ENCODE measurements at regions not wholly inside any gene's neighbourhood (a gene's known extent, or its start where the extent isn't known, plus 50 kb on each side); places are given as distances from the start of the nearest gene placed in this dataset.
"Not testable (repeated sequence)": the region's sequence is repeated elsewhere in the genome, so short reads cannot be mapped to it uniquely, and the experiment has no call there.

DNA sequence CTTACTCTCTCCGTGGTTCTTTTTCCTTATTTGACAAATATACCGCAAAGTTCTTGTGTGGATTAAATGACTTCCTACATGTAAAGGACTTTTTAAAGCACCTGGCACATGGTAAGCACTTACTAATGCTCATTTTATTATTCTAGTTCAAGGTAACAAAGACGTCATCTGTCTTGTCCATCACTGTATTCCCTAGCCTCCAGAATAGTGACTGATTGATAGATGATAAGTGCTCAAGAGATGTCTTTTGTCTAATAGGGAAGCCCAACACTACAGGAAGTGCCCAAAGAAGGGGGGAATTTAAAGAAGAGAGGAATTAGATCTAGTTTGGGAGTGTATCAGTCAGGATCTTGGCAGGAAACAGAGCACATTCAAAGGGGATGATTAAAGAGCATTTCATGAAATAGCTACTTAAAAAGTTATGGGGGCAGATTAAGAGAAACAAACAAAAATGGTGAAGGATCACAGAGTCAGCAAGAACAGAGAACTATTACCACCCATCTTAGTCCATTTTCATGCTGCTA is 151.9 kb downstream of the GXYLT1 start:
- no peak for TF ChIP-seq EZH2 (IDR thresholded peaks at IDR 0.05)
- TF ChIP-seq FOXP2 (optimal IDR thresholded peaks at IDR 0.05; ENCODE audit: control extremely low read depth, extremely low read length, insufficient read depth): no peak
- TF ChIP-seq POLR2AphosphoS5 (IDR thresholded peaks at IDR 0.05; ENCODE audit: borderline replicate concordance, low read depth, low read length): no peak
- Histone ChIP-seq H3K27ac (peak overlapping the region; percentile 1; the same call in 1 of the 2 replicates), H3K9me3 (ENCODE audit: low read depth, low read length) (no peaks in the 10 kb centered on the region), H3K9ac (ENCODE audit: insufficient read length) (no peak overlapping the region), H3K4me3 (no peak overlapping the region), H3K36me3 (ENCODE audit: insufficient read depth, low read length) (no peaks in the 10 kb centered on the region)
- DNase-seq (ENCODE audit: low read depth, low spot score): no peak

- Histone ChIP-seq H3K9ac (ENCODE audit: insufficient read length) (no peak overlapping the region), H3K27ac (no peak overlapping the region), H3K4me3 (no peak overlapping the region), H3K36me3 (ENCODE audit: insufficient read depth, low read length) (no peaks in the 10 kb centered on the region), H3K9me3 (ENCODE audit: low read depth, low read length) (no peaks in the 10 kb centered on the region)
- DNase-seq (ENCODE audit: low read depth, low spot score): no peak
- TF ChIP-seq FOXP2 (optimal IDR thresholded peaks at IDR 0.05; ENCODE audit: control extremely low read depth, extremely low read length, insufficient read depth) (no peak), EZH2 (IDR thresholded peaks at IDR 0.05) (no peak), POLR2AphosphoS5 (IDR thresholded peaks at IDR 0.05; ENCODE audit: borderline replicate concordance, low read depth, low read length) (no peak)
Measured at GRCh38 chr12:41992022-41992421, 152.7 kb downstream of the GXYLT1 start.

DNA sequence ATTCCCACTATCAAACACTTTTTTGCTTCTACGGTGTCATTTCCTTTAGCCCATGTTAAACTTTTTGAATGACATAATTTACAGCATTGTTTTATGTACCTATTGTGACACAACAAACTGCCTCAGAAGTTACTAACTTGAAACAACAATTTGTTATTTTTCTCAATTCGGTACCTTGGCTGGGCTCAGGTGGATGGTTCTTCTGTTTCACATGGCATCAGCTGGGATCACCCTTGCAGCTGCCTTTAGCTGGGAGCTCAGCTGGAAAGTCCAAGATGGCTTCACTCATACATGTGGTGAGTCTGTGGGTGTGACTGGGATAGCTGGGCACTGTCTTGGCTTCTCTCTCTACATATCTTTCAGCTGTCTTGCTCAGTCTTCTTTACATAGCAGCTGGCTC is 156.0 kb downstream of the GXYLT1 start:
- no peaks in the 10 kb centered on the region for H3K36me3 ChIP-seq (ENCODE audit: insufficient read depth, low read length)
- no peak overlapping the region for H3K27ac ChIP-seq
- H3K9ac ChIP-seq (ENCODE audit: insufficient read length): no peak overlapping the region
- TF ChIP-seq EZH2 (IDR thresholded peaks at IDR 0.05) (no peak), FOXP2 (optimal IDR thresholded peaks at IDR 0.05; ENCODE audit: control extremely low read depth, extremely low read length, insufficient read depth) (no peak), POLR2AphosphoS5 (IDR thresholded peaks at IDR 0.05; ENCODE audit: borderline replicate concordance, low read depth, low read length) (no peak)
- H3K4me3 ChIP-seq: no peak overlapping the region
- DNase-seq (ENCODE audit: low read depth, low spot score): no peak
- H3K9me3 ChIP-seq (ENCODE audit: low read depth, low read length): no peaks in the 10 kb centered on the region

DNA sequence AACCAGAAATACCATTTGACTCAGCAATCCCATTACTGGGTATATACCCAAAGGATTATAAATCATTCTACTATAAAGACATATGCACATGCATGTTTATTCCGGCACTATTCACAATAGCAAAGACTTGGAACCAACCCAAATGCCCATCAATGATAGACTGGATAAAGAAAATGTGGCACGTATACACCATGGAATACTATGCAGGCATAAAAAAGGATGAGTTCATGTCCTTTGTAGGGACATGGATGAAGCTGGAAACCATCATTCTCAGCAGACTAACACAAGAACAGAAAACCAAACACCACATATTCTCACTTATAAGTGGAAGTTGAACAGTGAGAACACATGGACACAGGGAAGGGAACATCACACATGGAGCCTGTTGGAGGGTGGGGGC is 158.2 kb downstream of the GXYLT1 start:
- not testable (repeated sequence) for H3K36me3 ChIP-seq (ENCODE audit: insufficient read depth, low read length); H3K9me3 ChIP-seq (ENCODE audit: low read depth, low read length); DNase-seq (ENCODE audit: low read depth, low spot score); H3K4me3 ChIP-seq; H3K27ac ChIP-seq; H3K9ac ChIP-seq (ENCODE audit: insufficient read length)

DNA sequence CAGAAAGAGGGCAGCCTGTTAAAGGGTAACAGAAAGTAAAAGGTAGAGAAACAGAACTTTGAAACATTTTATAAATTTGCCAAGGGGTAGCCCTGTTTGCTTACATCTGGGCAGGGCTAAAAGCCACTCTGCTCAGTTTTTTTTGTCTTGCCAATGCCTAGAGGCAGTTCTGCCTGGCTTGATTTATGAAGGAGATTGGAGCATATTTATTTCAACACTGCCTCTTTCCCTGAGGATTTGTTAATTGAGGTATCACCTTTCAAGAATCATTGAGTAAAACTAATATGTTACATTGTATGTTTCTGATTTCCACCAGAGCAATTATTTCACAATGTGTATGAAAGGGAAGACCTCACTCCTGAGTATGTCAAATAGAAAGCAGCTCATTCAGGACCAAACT is 160.8 kb downstream of the GXYLT1 start:
- TF ChIP-seq POLR2AphosphoS5 (IDR thresholded peaks at IDR 0.05; ENCODE audit: borderline replicate concordance, low read depth, low read length) (no peak), FOXP2 (optimal IDR thresholded peaks at IDR 0.05; ENCODE audit: control extremely low read depth, extremely low read length, insufficient read depth) (no peak), EZH2 (IDR thresholded peaks at IDR 0.05) (no peak)
- no peak for DNase-seq (ENCODE audit: low read depth, low spot score)
- Histone ChIP-seq H3K9me3 (ENCODE audit: low read depth, low read length) (no peaks in the 10 kb centered on the region), H3K27ac (peak overlapping the region; percentile 82), H3K36me3 (ENCODE audit: insufficient read depth, low read length) (no peaks in the 10 kb centered on the region), H3K9ac (ENCODE audit: insufficient read length) (peak overlapping the region; percentile 36), H3K4me3 (peak overlapping the region; percentile 51)

DNA sequence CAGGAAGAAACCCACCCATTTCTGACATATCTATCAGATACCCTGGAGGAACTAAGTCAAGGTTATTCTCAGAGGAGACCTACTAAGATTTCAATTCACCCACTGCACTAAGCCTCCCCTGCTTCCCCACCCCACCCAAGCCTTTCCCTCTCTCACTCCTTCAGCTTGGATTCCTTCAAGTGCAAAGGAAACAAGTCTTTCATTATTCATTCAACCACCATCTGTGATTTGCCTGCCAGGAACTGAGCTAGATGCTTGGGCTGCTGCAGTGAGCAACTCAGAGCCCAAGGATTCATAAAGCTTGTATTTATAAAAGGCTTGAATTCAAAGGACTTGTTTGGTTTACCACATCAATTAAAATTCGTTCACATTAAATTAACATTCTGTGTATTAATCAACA is 161.3 kb downstream of the GXYLT1 start:
- TF ChIP-seq EZH2 (IDR thresholded peaks at IDR 0.05) (no peak), FOXP2 (optimal IDR thresholded peaks at IDR 0.05; ENCODE audit: control extremely low read depth, extremely low read length, insufficient read depth) (no peak), POLR2AphosphoS5 (IDR thresholded peaks at IDR 0.05; ENCODE audit: borderline replicate concordance, low read depth, low read length) (no peak)
- Histone ChIP-seq H3K9ac (ENCODE audit: insufficient read length) (peak overlapping the region; percentile 36), H3K4me3 (peak overlapping the region; percentile 51), H3K36me3 (ENCODE audit: insufficient read depth, low read length) (no peaks in the 10 kb centered on the region), H3K27ac (peak overlapping the region; percentile 82), H3K9me3 (ENCODE audit: low read depth, low read length) (no peaks in the 10 kb centered on the region)
- DNase-seq (ENCODE audit: low read depth, low spot score): no peak

- TF ChIP-seq FOXP2 (optimal IDR thresholded peaks at IDR 0.05; ENCODE audit: control extremely low read depth, extremely low read length, insufficient read depth): no peak
- no peak for TF ChIP-seq POLR2AphosphoS5 (IDR thresholded peaks at IDR 0.05; ENCODE audit: borderline replicate concordance, low read depth, low read length)
- no peak for TF ChIP-seq EZH2 (IDR thresholded peaks at IDR 0.05)
- Histone ChIP-seq H3K36me3 (ENCODE audit: insufficient read depth, low read length) (no peaks in the 10 kb centered on the region), H3K4me3 (no peak overlapping the region), H3K9me3 (ENCODE audit: low read depth, low read length) (no peaks in the 10 kb centered on the region), H3K27ac (no peak overlapping the region), H3K9ac (ENCODE audit: insufficient read length) (no peak overlapping the region)
- DNase-seq (ENCODE audit: low read depth, low spot score): no peak
Measured at GRCh38 chr12:41981758-41982157, 162.9 kb downstream of the GXYLT1 start.

GRCh38 chr12:41981013-41981412 is 163.7 kb downstream of the GXYLT1 start:
- DNase-seq (ENCODE audit: low read depth, low spot score): no peak
- Histone ChIP-seq H3K9ac (ENCODE audit: insufficient read length) (no peak overlapping the region), H3K9me3 (ENCODE audit: low read depth, low read length) (no peaks in the 10 kb centered on the region), H3K36me3 (ENCODE audit: insufficient read depth, low read length) (no peaks in the 10 kb centered on the region), H3K27ac (no peak overlapping the region), H3K4me3 (peak overlapping the region; percentile 14; the same call in 1 of the 2 replicates)
- TF ChIP-seq FOXP2 (optimal IDR thresholded peaks at IDR 0.05; ENCODE audit: control extremely low read depth, extremely low read length, insufficient read depth) (no peak), POLR2AphosphoS5 (IDR thresholded peaks at IDR 0.05; ENCODE audit: borderline replicate concordance, low read depth, low read length) (no peak), EZH2 (IDR thresholded peaks at IDR 0.05) (no peak)

- H3K9me3 ChIP-seq (ENCODE audit: low read depth, low read length): no peaks in the 10 kb centered on the region
- no peaks in the 10 kb centered on the region for H3K36me3 ChIP-seq (ENCODE audit: insufficient read depth, low read length)
- TF ChIP-seq POLR2AphosphoS5 (IDR thresholded peaks at IDR 0.05; ENCODE audit: borderline replicate concordance, low read depth, low read length): no peak
- no peak for TF ChIP-seq EZH2 (IDR thresholded peaks at IDR 0.05)
- no peak for TF ChIP-seq FOXP2 (optimal IDR thresholded peaks at IDR 0.05; ENCODE audit: control extremely low read depth, extremely low read length, insufficient read depth)
- peak overlapping the region; percentile 77; the same call in 1 of the 2 replicates for H3K27ac ChIP-seq
- peak overlapping the region; percentile 14 for H3K4me3 ChIP-seq
- H3K9ac ChIP-seq (ENCODE audit: insufficient read length): no peak overlapping the region
- no peak for DNase-seq (ENCODE audit: low read depth, low spot score)
Measured at GRCh38 chr12:41980390-41980789, 164.3 kb downstream of the GXYLT1 start.

Data from SK-N-MC (cell line).